ENCODE measurements at regions not wholly inside any gene's neighbourhood (a gene's known extent, or its start where the extent isn't known, plus 50 kb on each side); places are given as distances from the start of the nearest gene placed in this dataset.
A peak's percentile ranks its signal among the peaks of the same experiment; 100 is the strongest.

- no peak for DNase-seq
Observed at GRCh38 chr9:103649086-103649485, 445.0 kb upstream of the SMC2 start.

- no peak for DNase-seq
Observed at GRCh38 chr9:103658156-103658555, 436.0 kb upstream of the SMC2 start.

DNA sequence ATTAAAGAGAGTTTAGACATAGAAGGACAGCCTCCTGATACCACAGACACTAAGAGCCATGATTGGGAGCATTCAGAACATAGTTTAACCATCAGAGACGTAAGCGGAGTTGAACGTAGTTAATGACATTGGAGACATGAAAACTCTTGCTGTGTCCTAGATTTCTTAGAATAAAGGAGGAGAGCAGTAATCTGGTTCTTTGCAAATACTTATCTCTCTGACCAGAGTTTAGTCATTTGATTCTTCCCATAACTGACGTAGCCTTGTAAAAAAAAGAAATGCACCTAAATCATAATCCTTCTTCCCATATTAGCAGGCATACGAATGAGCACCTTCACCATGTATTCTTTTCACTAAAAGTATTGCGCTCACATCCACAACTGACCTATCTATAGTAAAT is 433.3 kb upstream of the SMC2 start:
- DNase-seq = no peak

DNA sequence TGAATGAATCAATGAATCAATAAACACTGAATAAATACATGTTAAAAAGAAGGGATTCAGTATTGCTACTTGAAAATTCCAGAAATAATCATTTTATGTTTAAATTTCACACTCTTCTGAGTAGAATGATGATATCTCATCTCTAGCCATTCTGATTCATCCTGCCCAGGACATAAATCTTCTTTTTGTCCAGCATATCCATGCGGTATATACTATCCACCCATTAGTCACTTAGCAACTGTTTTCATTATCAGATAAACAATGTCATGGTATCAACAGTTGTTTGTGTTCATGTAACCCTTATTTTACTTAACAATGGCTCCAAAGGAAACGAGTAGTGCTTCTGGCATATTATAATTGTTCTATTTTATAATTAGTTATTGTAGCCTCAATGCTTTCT is 432.4 kb upstream of the SMC2 start:
- no peak for DNase-seq

- DNase-seq = no peak
Observed at GRCh38 chr9:103669296-103669695, 424.8 kb upstream of the SMC2 start.

DNA sequence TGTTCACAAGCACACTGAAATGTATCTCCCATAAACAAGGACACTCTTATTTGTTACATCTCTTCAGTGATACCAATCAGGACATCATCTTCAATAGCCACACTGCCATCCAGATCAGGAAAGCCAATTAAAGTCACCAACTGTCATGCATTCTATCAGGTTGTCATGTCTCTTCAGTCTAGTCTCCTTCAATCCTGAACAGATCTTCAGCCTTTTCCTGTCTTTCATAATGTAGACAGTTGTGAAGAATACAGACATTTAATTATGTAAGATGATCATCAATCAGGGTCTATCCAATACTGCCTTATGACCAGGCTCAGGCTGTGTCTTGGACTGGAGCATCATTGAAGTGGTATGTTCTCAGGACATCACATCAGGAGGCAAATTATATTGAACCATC is 419.8 kb upstream of the SMC2 start:
- DNase-seq = no peak

DNA sequence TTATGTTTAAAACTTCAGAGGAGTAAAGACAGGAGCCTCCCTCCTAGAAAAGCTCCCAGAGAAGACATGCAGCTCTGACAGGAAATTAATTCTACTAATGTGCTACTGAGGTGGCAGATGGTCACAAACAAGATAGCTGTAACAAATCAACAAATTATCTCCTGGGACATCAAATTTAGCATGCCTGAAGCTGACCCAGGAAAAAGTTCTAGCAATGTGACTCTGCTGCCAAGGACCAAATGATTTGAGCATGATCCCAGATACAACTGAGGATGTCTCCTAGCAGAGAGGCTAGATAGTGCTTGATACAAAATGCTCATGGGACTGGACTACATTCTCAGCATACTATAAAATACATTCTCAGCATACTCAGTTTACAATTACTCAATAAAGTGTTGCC is 413.5 kb upstream of the SMC2 start:
- DNase-seq = no peak

GRCh38 chr9:103681435-103681834 is 412.7 kb upstream of the SMC2 start:
- no peak for DNase-seq

- DNase-seq = no peak
Observed at GRCh38 chr9:103700195-103700962, 393.7 kb upstream of the SMC2 start.

DNA sequence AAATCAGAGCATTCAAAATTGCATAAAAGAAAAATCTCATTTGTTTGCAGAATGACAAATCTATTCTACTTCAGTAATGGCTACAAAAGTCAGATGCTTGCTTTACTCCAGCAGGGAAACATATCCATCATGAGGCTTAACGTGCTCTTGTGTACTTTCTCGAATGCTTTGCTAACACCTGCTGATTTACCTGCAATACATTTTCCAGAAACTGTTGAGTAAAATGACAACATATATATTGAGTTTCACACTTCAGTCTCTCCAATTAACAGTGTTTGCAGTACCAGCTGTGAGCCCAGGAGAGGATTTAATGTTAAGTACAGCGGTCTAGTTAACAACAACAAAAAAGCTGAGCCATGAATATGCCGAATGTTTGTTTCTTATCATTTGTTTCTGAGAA is 391.5 kb upstream of the SMC2 start:
- no peak for DNase-seq

GRCh38 chr9:103707181-103707580 is 386.9 kb upstream of the SMC2 start:
- no peak for DNase-seq

DNA sequence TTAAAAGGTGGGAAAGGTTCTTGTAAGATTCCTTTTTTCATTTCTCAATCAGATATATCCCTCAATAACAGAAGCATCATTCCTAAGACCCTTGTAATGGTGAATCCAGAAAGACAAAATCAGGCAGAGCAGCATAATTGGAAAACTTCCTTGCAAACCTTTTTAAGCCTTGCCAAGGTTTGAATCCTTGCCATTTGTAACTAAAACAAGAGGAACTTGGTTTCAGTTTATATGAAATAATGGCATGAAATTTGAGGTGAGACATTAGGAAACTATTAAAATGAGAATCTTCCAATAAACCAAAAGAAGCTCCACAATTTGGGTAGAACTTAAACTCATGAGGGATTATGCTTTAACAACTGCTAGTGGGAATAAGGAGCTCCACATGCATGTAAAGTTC is 384.7 kb upstream of the SMC2 start:
- no peak for DNase-seq

GRCh38 chr9:103713631-103714030 is 380.5 kb upstream of the SMC2 start:
- no peak for DNase-seq

- DNase-seq = no peak
Observed at GRCh38 chr9:103714992-103715391, 379.1 kb upstream of the SMC2 start.

- no peak for DNase-seq
Observed at GRCh38 chr9:103721056-103721455, 373.1 kb upstream of the SMC2 start.

- no peak for DNase-seq
Observed at GRCh38 chr9:103730866-103731265, 363.2 kb upstream of the SMC2 start.

GRCh38 chr9:103731541-103731940 is 362.6 kb upstream of the SMC2 start:
- no peak for DNase-seq

DNA sequence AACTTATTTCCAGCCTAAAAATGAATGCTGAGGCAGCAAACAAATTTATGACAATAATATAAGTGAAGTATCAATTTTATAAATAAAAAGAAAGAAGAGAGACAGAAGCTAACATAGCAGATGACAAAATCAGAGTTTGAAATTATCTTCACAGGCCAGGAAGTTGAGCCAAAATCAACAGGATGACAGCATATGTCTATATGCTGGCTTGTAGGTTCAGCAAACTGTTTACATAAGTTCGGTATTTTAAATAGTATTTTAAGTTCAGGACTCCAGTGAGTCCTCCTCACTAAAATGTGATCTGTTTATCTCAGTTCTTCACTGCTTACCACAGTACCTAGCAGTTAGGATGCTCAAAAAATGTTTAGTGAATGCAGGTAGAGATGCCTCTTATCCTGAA is 359.6 kb upstream of the SMC2 start:
- no peak for DNase-seq

DNA sequence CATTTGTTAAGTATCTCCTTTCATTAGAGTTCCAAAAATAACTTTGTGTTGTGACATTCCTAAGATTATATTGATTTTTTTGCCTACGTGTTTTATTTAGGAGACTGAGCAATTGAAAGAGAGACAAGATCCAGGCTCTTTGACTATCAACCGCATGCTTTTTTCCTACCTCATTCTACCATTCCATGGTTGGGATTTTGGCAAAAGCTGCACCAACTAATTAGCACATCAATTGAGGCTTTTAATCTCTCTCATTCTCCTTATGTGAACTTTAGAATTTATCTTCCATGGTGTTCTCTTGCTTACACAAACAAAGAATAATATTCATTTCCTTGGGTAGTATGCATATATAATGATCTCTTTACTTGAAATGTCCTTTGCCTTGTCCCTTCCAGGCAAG is 338.7 kb upstream of the SMC2 start:
- DNase-seq = no peak

DNA sequence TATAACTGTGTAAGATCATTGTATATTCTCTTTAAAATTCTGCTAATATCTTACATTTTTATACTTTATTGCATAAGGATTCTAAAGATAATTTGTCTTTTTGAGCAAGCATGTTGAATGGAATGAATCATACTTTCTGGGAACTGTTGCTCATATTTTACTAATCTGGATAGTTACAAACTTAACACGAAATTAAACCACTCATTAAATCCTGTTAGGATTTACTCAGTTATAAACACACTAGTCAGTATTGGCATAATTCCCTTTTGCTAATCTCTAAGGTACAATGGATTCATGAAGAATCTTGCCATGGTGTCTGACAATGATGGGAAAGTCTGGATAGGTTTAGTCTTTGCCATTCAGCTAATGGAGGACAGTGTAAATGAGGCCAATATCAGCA is 338.1 kb upstream of the SMC2 start:
- no peak for DNase-seq

DNA sequence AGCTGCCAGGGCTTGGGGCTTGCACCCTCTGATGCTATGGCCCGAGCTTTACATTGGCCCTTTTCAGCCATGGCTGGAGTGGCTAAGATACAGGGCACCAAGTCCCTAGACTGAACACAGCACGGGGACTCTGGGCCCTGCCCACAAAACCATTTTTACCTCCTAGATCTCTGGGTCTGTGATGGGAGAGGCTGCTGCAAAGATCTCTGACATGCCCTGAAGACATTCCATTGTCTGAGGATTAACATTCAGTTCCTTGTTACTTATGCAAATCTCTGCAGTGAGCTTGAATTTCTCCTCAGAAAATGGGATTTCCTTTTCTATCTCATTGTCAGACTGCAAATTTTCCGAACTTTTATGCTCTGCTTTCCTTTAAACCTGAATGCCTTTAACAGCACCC is 337.0 kb upstream of the SMC2 start:
- no peak for DNase-seq

- no peak for DNase-seq
Observed at GRCh38 chr9:103761466-103761865, 332.6 kb upstream of the SMC2 start.

GRCh38 chr9:103789686-103790085 is 304.4 kb upstream of the SMC2 start:
- DNase-seq = peak; percentile 9

DNA sequence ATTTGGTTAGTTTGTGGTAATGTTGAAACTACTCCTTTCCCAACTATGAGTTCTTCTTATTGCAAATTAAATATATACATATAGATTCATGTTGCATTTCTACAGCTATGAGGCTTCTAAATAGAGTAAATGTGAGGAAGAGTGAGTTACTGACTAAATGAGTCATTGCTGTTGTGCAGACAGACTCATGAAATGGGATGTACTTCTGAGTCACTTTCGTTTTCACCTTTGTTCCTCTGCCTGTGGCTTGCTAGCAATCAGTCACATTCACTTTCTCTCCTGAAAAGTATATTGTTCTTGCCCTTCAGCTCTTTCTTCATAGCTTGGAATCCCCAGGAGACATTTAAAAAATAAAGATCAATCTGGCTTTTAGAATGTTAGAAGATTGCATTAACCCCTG is 295.5 kb upstream of the SMC2 start:
- DNase-seq = no peak

- no peak for DNase-seq
Observed at GRCh38 chr9:103799959-103800358, 294.1 kb upstream of the SMC2 start.

DNA sequence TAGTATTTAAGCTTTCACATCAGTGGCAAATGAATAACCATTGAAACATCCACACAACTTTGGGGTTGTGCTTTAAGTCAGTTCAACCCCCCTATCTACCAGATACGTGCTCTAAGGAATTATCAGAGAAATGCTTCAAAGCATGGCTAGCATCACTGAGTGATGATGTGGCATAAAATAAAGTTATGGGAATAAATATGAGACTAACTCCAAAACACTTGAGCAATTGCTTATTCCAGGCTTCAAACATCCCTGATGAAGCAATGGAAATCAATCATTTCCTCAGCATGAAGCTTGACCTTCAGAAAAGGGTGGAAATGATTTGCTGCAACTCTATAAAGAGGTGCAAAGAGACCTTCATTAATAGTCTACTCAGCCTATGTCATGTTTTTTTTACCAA is 292.0 kb upstream of the SMC2 start:
- no peak for DNase-seq

All from NCI-H446 treated with DMSO at 0.1 percent for 48 hours (cell line).